ENCODE measurements at regions not wholly inside any gene's neighbourhood (a gene's known extent, or its start where the extent isn't known, plus 50 kb on each side); places are given as distances from the start of the nearest gene placed in this dataset.

GRCh38 chr5:92081958-92082712, 699.0 kb upstream of the ARRDC3 start:
- no peak for TF ChIP-seq CTCF (IDR thresholded peaks at IDR 0.05)
- TF ChIP-seq ZFX (IDR thresholded peaks at IDR 0.05; ENCODE audit: borderline replicate concordance) = no peak
